Cardiac muscle cell (in vitro differentiated cells and primary cell): ENCODE measurements at regions not wholly inside any gene's neighbourhood (a gene's known extent, or its start where the extent isn't known, plus 50 kb on each side); places are given as distances from the start of the nearest gene placed in this dataset.

ENCODE experiments used
- DNase-seq, 2 donors: peaks; one replicate each; pipeline versions ENCODE4 v3.0.0 to v3.0.0-alpha.2; 2010 to 2017; ENCODE audit warnings: low read depth in 1 of 2, low spot score in 1 of 2
- H3K27ac ChIP-seq: fragments of 200-600 bp; sonication (generic); 2 replicates; pipeline ENCODE4 v1.5.1; 2016
- H3K27me3 ChIP-seq: fragments of 200-600 bp; sonication (generic); 2 replicates; pipeline ENCODE4 v1.6.0; 2016; ENCODE audit warnings: control low read depth
- H3K36me3 ChIP-seq: fragments of 200-600 bp; sonication (generic); 2 replicates; pipeline ENCODE4 v1.5.1; 2016; ENCODE audit warnings: control low read depth
- H3K4me1 ChIP-seq: fragments of 200-600 bp; sonication (generic); 2 replicates; pipeline ENCODE4 v1.8.1; 2017; ENCODE audit warnings: low read depth, mild to moderate bottlenecking, mixed run types
- H3K4me3 ChIP-seq: fragments of 200-600 bp; sonication (generic); 2 replicates; pipeline ENCODE4 v1.5.1; 2016; ENCODE audit warnings: mild to moderate bottlenecking
- H3K9me3 ChIP-seq: fragments of 200-600 bp; sonication (generic); 2 replicates; pipeline ENCODE4 v1.5.1; 2017; ENCODE audit warnings: low read depth, mild to moderate bottlenecking, control low read depth
- TF ChIP-seq, protein P1 (sequence below): IDR thresholded peaks from 2 replicates; pipeline ENCODE4 v1.5.1; 2012; ENCODE audit warnings: low read depth, mild to moderate bottlenecking, low read length

DNA sequence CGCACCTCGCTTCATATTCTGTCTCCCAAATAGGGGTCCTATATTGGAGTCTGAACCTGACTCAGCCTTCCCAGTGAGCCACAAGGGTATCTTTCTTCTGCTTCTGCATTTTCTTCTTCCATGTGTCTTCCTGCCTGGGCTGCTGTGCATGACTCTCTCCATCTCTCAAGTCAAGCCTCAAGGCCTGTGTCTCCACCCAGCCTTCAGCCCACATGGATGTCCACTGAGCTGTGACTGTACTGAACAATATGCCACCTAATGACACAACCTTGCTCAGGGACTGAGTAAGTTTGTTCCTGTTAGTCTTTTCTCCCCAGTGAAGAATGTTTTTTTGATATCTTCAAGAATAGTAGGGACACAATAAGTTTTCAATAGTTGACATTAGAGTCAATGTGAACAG lies 162.7 kb upstream of the TBX20 start:
- TF ChIP-seq, protein P1, sequence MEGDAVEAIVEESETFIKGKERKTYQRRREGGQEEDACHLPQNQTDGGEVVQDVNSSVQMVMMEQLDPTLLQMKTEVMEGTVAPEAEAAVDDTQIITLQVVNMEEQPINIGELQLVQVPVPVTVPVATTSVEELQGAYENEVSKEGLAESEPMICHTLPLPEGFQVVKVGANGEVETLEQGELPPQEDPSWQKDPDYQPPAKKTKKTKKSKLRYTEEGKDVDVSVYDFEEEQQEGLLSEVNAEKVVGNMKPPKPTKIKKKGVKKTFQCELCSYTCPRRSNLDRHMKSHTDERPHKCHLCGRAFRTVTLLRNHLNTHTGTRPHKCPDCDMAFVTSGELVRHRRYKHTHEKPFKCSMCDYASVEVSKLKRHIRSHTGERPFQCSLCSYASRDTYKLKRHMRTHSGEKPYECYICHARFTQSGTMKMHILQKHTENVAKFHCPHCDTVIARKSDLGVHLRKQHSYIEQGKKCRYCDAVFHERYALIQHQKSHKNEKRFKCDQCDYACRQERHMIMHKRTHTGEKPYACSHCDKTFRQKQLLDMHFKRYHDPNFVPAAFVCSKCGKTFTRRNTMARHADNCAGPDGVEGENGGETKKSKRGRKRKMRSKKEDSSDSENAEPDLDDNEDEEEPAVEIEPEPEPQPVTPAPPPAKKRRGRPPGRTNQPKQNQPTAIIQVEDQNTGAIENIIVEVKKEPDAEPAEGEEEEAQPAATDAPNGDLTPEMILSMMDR: no peak
- H3K9me3 ChIP-seq: no peaks in the 10 kb centered on the region
- no peak overlapping the region for H3K27ac ChIP-seq
- no peaks in the 10 kb centered on the region for H3K36me3 ChIP-seq
- no peak overlapping the region for H3K4me3 ChIP-seq
- no peak for DNase-seq
- peaks cover 28% of the 10 kb centered on the region for H3K4me1 ChIP-seq
- no peaks in the 10 kb centered on the region for H3K27me3 ChIP-seq

DNA sequence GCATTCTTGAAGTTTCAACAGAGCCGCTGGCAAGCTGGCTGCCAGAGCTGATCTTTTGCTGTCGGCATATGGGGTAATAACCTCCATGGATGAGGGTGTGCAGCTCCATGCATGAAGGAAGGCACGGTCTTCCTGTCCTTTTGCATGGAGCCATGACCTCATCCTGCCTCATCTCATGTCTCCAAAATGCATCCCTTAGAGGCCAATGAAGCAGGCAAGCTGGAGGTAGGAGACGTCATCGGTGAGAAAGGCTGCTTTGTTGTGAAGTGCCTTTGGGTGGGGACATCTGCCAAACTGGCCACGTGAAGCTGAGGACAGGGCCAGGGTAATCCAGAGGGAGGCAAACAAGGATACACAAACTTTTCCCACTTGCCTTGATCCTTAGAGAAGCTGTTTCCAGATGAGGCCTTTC lies 161.5 kb upstream of the TBX20 start:
- TF ChIP-seq, protein P1: no peak
- Histone ChIP-seq H3K36me3 (no peaks in the 10 kb centered on the region), H3K27me3 (no peaks in the 10 kb centered on the region), H3K9me3 (no peaks in the 10 kb centered on the region), H3K4me1 (peaks cover 28% of the 10 kb centered on the region), H3K27ac (no peak overlapping the region), H3K4me3 (no peak overlapping the region)
- DNase-seq: peak in 1 of 2 donors; percentile 77

DNA sequence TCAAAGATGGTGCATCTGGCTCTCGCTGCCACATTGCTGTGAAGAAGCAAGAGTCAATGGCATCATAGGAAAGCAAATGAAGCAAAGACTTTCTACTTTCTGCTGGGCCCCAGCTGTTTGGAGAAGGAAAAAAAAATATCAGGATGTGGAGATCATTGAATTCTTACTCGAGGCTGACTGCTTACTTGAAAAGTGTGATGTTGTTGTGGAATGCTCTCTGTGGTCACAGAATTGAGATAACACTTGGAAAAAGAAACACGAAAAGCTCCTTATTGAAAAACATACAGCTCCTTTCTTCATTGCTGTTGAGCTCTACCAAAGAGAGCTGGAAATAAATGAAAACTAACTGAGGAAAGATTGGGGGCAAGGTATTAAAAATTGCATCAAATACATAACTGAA lies 157.4 kb upstream of the TBX20 start:
- Histone ChIP-seq H3K9me3 (no peaks in the 10 kb centered on the region), H3K4me3 (no peak overlapping the region), H3K4me1 (peaks cover 13% of the 10 kb centered on the region), H3K36me3 (no peaks in the 10 kb centered on the region), H3K27me3 (no peaks in the 10 kb centered on the region), H3K27ac (no peak overlapping the region)
- DNase-seq: peak in 1 of 2 donors; percentile 81
- TF ChIP-seq, protein P1: no peak

DNA sequence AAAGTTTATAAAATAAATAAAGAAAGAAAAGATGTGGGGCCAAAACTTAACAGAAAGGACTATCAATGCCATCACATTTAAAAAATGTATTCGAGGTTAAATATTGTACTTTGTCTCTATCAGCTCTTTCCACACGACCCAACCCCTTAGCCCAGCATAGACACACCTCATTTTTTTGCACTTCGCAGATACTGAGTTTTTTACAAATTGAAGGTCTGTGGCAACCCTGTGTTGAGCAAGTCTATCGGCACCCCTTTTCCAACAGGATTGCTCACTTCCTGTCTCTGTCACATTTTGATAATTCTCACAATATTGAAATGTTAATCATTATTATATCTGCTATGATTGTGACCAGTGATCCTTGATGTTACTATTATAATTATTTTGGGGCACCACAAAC lies 151.6 kb upstream of the TBX20 start:
- peak in 1 of 2 donors; percentile 20 for DNase-seq
- TF ChIP-seq, protein P1: no peak
- Histone ChIP-seq H3K4me1 (peaks cover 7% of the 10 kb centered on the region), H3K4me3 (no peak overlapping the region), H3K27me3 (no peaks in the 10 kb centered on the region), H3K36me3 (no peaks in the 10 kb centered on the region), H3K27ac (no peak overlapping the region), H3K9me3 (no peaks in the 10 kb centered on the region)

DNA sequence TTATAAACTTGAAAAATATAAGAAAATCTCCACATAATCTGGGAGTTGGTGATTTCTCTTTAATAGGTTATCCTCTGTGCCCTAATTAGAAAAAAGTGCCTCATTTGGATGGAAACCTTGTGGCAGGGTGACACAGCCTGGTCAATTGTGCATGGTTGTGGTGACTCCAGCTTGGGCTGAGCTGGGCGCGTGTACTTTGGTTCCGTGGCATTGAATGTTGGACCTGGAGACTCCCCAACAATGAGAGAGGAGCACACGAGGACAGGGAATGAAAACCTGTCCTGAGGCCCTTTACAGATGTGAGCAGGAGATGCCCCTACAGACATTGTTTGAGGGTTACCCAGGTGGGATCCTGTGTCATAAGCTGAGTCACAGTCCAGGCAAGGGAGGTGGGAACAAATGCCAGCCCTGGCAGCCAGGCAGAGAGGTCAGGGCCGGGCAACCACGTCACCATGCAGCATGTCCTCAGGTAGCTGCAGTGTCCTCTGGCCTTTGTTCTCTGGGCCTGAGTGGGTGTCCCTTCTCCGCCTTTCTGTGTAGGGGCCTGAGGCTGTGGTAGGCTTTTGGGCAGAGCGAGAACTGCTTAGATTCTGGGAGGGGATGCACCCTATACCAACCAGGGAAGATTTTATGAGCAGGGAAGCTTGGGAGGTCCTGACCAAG lies 147.4 kb upstream of the TBX20 start:
- DNase-seq: no peak
- no peaks in the 10 kb centered on the region for H3K36me3 ChIP-seq
- H3K27me3 ChIP-seq: no peaks in the 10 kb centered on the region
- H3K27ac ChIP-seq: no peak overlapping the region
- H3K4me1 ChIP-seq: peaks cover 9% of the 10 kb centered on the region
- no peak overlapping the region for H3K4me3 ChIP-seq
- no peaks in the 10 kb centered on the region for H3K9me3 ChIP-seq
- TF ChIP-seq, protein P1: no peak

DNA sequence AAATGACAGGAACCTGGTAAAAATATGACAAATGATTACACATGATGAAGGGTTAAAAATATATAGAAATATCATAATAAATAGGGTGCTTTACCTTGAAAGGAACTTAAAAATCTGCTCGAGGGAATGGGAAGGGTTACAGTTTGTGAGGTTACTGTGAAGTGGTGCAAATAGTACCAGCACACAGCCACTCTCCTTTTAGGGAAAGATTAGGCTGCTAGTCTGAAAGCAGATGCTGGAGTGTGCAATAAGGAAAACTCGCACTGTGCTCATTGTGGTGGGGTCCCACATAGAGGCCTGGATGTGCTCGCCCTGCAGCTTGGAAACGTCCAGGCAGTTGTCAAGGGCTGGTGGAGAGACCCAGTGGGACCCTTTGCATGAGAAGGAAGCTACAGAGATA lies 145.9 kb upstream of the TBX20 start:
- no peak overlapping the region for H3K4me3 ChIP-seq
- TF ChIP-seq, protein P1: no peak
- no peaks in the 10 kb centered on the region for H3K27me3 ChIP-seq
- peaks cover 9% of the 10 kb centered on the region for H3K4me1 ChIP-seq
- no peaks in the 10 kb centered on the region for H3K9me3 ChIP-seq
- no peak for DNase-seq
- no peak overlapping the region for H3K27ac ChIP-seq
- no peaks in the 10 kb centered on the region for H3K36me3 ChIP-seq
